Osteoblast (primary cell): ENCODE measurements at regions not wholly inside any gene's neighbourhood (a gene's known extent, or its start where the extent isn't known, plus 50 kb on each side); places are given as distances from the start of the nearest gene placed in this dataset.

Experiments used
- DNase-seq: peaks from one replicate; pipeline ENCODE4 v3.0.0; 2011; ENCODE audit warnings: low spot score, mixed read lengths; ENCODE audit not compliant: insufficient read length; ENCODE audit errors: missing footprints
- H2AFZ ChIP-seq: 2 replicates; pipeline ENCODE4 v1.6.0; 2011; ENCODE audit warnings: mild to moderate bottlenecking, low read length
- H3K27ac ChIP-seq: 2 replicates; pipeline ENCODE4 v1.5.1; 2011; ENCODE audit warnings: mild to moderate bottlenecking, low read depth, low read length, moderate library complexity
- H3K27me3 ChIP-seq: 2 replicates; pipeline ENCODE4 v1.6.0; 2012; ENCODE audit warnings: mild to moderate bottlenecking, control low read depth, inconsistent platforms, low read length, moderate library complexity; ENCODE audit not compliant: insufficient read depth
- H3K36me3 ChIP-seq: 2 replicates; pipeline ENCODE4 v1.5.1; 2011; ENCODE audit warnings: mild to moderate bottlenecking, low read length, control low read depth, moderate library complexity; ENCODE audit not compliant: insufficient read depth
- H3K4me1 ChIP-seq: 2 replicates; pipeline ENCODE4 v1.5.1; 2011; ENCODE audit warnings: mild to moderate bottlenecking, low read length, control low read depth, moderate library complexity; ENCODE audit not compliant: insufficient read depth
- H3K4me2 ChIP-seq: 2 replicates; pipeline ENCODE4 v1.6.0; 2011; ENCODE audit warnings: mild to moderate bottlenecking, low read length; ENCODE audit not compliant: insufficient read depth
- H3K4me3 ChIP-seq: fragments of 200-600 bp; sonication (generic); 3 replicates; pipeline ENCODE4 v1.5.1; 2012; ENCODE audit warnings: mild to moderate bottlenecking, low read length, inconsistent platforms; ENCODE audit not compliant: insufficient read depth
- H3K79me2 ChIP-seq: 2 replicates; pipeline ENCODE4 v1.6.0; 2012; ENCODE audit warnings: mild to moderate bottlenecking, low read length, control low read depth, inconsistent platforms; ENCODE audit not compliant: insufficient read depth
- H3K9me3 ChIP-seq: 2 replicates; pipeline ENCODE4 v1.5.1; 2011; ENCODE audit warnings: low read depth, low read length, control low read depth
- H4K20me1 ChIP-seq: 2 replicates; pipeline ENCODE4 v1.6.0; 2012; ENCODE audit warnings: mild to moderate bottlenecking, low read length, control low read depth; ENCODE audit not compliant: insufficient read depth
- CTCF ChIP-seq: IDR thresholded peaks from 2 replicates; pipeline ENCODE4 v1.5.1; 2011; ENCODE audit warnings: mild to moderate bottlenecking, low read depth, low read length, moderate library complexity; ENCODE audit errors: extremely low read depth

GRCh38 chr5:8258801-8259200, 389.9 kb downstream of the MTRR start:
- H3K79me2 ChIP-seq = no peaks in the 10 kb centered on the region
- H3K9me3 ChIP-seq = no peaks in the 10 kb centered on the region
- H3K36me3 ChIP-seq = no peaks in the 10 kb centered on the region
- no peaks in the 10 kb centered on the region for H4K20me1 ChIP-seq
- DNase-seq = no peak
- H3K27ac ChIP-seq = no peak overlapping the region
- no peak for TF ChIP-seq CTCF
- no peaks in the 10 kb centered on the region for H3K27me3 ChIP-seq
- H3K4me3 ChIP-seq = no peak overlapping the region
- H3K4me1 ChIP-seq = no peaks in the 10 kb centered on the region
- H2AFZ ChIP-seq = no peak overlapping the region
- no peak overlapping the region for H3K4me2 ChIP-seq

DNA sequence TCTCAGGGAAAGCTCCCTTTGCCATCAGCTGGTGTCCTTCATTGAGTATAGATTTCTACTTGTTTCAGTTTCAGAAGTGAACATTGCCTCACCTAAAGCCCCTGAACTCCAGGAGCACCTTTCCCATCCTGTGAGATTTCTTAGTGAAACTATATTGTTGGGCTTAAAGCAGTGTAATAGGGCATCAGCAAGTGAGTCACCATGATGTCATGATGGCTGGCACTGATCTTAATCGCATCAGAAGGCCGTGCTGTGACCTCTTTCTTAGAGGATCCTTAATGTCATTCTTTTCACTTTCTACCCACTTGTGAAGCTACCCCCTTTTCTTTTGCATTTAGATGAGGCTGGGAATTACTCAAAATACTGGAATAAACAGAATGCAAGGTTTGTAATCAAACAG, 401.3 kb downstream of the MTRR start:
- Histone ChIP-seq H4K20me1 (no peaks in the 10 kb centered on the region), H3K4me3 (no peak overlapping the region), H3K79me2 (no peaks in the 10 kb centered on the region), H3K27me3 (no peaks in the 10 kb centered on the region), H3K9me3 (no peaks in the 10 kb centered on the region), H3K27ac (no peak overlapping the region), H2AFZ (no peak overlapping the region), H3K36me3 (no peaks in the 10 kb centered on the region), H3K4me1 (no peaks in the 10 kb centered on the region), H3K4me2 (no peak overlapping the region)
- DNase-seq = no peak
- TF ChIP-seq CTCF = no peak

- Histone ChIP-seq H3K4me3 (no peak overlapping the region), H4K20me1 (no peaks in the 10 kb centered on the region)
- TF ChIP-seq CTCF = no peak
Observed at GRCh38 chr5:8280711-8281363, 411.9 kb downstream of the MTRR start.

GRCh38 chr5:8288334-8288733, 419.4 kb downstream of the MTRR start:
- H3K27ac ChIP-seq = no peak overlapping the region
- H4K20me1 ChIP-seq = no peaks in the 10 kb centered on the region
- no peaks in the 10 kb centered on the region for H3K79me2 ChIP-seq
- DNase-seq = no peak
- no peaks in the 10 kb centered on the region for H3K9me3 ChIP-seq
- H3K4me1 ChIP-seq = no peaks in the 10 kb centered on the region
- no peaks in the 10 kb centered on the region for H3K27me3 ChIP-seq
- H2AFZ ChIP-seq = no peak overlapping the region
- H3K4me2 ChIP-seq = no peak overlapping the region
- TF ChIP-seq CTCF = no peak
- no peaks in the 10 kb centered on the region for H3K36me3 ChIP-seq
- no peak overlapping the region for H3K4me3 ChIP-seq

More at GRCh38 chr5:8280711-8281363, 411.9 kb downstream of the MTRR start:
- Histone ChIP-seq H3K36me3 (no peaks in the 10 kb centered on the region), H3K27me3 (no peaks in the 10 kb centered on the region), H3K27ac (no peak overlapping the region), H3K79me2 (no peaks in the 10 kb centered on the region), H3K4me2 (no peak overlapping the region), H2AFZ (no peak overlapping the region), H3K9me3 (no peaks in the 10 kb centered on the region), H3K4me1 (no peaks in the 10 kb centered on the region)
- no peak for DNase-seq
